ENCODE measurements at regions not wholly inside any gene's neighbourhood (a gene's known extent, or its start where the extent isn't known, plus 50 kb on each side); places are given as distances from the start of the nearest gene placed in this dataset.

DNA sequence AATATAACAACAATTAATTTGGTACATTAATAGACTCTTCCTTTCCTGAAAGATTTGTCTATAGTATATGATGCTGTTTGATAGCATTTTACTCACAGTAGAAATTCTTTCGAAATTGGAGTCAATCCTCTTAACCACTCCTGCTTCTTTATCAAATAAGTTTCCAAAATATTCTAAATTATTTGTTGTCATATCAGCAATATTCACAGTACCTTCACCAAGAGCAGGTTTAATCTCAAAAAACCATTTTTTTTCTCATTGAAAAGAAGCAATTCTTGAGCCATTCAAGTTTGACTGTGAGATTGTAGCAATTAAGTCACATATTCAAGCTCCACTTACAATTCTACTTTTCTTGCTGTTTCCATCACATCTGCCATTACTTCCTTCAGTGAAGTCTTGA, 83.5 kb upstream of the PRR16 start:
- TF ChIP-seq, protein P1, sequence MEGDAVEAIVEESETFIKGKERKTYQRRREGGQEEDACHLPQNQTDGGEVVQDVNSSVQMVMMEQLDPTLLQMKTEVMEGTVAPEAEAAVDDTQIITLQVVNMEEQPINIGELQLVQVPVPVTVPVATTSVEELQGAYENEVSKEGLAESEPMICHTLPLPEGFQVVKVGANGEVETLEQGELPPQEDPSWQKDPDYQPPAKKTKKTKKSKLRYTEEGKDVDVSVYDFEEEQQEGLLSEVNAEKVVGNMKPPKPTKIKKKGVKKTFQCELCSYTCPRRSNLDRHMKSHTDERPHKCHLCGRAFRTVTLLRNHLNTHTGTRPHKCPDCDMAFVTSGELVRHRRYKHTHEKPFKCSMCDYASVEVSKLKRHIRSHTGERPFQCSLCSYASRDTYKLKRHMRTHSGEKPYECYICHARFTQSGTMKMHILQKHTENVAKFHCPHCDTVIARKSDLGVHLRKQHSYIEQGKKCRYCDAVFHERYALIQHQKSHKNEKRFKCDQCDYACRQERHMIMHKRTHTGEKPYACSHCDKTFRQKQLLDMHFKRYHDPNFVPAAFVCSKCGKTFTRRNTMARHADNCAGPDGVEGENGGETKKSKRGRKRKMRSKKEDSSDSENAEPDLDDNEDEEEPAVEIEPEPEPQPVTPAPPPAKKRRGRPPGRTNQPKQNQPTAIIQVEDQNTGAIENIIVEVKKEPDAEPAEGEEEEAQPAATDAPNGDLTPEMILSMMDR (IDR thresholded peaks at IDR 0.05): no peak
- TF ChIP-seq POLR2A (IDR thresholded peaks at IDR 0.05): no peak
